K562 (cell line): ENCODE measurements at regions not wholly inside any gene's neighbourhood (a gene's known extent, or its start where the extent isn't known, plus 50 kb on each side); places are given as distances from the start of the nearest gene placed in this dataset.

ENCODE experiments used
- C11orf30 ChIP-seq: fragments of 450-650 bp; IDR thresholded peaks from 2 replicates; pipeline ENCODE4 v1.6.1; 2016; ENCODE audit warnings: low read depth, mild to moderate bottlenecking
- E2F8 ChIP-seq: fragments of 450-650 bp; IDR thresholded peaks from 2 replicates; pipeline ENCODE4 v1.7.1; 2018; ENCODE audit warnings: mild to moderate bottlenecking, low read depth; ENCODE audit not compliant: partially characterized antibody
- HDAC6 ChIP-seq: IDR thresholded peaks from 2 replicates; pipeline ENCODE4 v1.6.1; 2012; ENCODE audit warnings: low read depth, mild to moderate bottlenecking, control low read depth, inconsistent platforms, low read length, moderate library complexity
- HNRNPK ChIP-seq: fragments of 200-400 bp; formaldehyde crosslinking; IDR thresholded peaks from one replicate; pipeline ENCODE4 v1.6.1; 2018; ENCODE audit warnings: mild to moderate bottlenecking, low read depth, low read length; ENCODE audit not compliant: poor library complexity, severe bottlenecking
- HNRNPUL1 ChIP-seq: fragments of 200-400 bp; formaldehyde crosslinking; IDR thresholded peaks from 2 replicates; pipeline ENCODE4 v1.6.1; 2017; ENCODE audit warnings: low read length
- NFATC3 ChIP-seq: fragments of 450-650 bp; IDR thresholded peaks from 2 replicates; pipeline ENCODE4 v1.6.1; 2017; ENCODE audit warnings: mild to moderate bottlenecking
- NKRF ChIP-seq: fragments of 450-650 bp; IDR thresholded peaks from 2 replicates; pipeline ENCODE4 v1.6.1; 2016; ENCODE audit warnings: borderline replicate concordance
- POLR2AphosphoS5 ChIP-seq: IDR thresholded peaks from 2 replicates; pipeline ENCODE4 v1.6.1; 2011; ENCODE audit warnings: mild to moderate bottlenecking, low read depth, low read length, moderate library complexity; ENCODE audit not compliant: control insufficient read depth, insufficient read depth
- SIX5 ChIP-seq, 2 experiments: IDR thresholded peaks; 2 replicates each; pipeline ENCODE4 v1.6.1; 2011; ENCODE audit warnings: low read length in 2 of 2, borderline replicate concordance in 1 of 2, low read depth in 1 of 2, mild to moderate bottlenecking in 1 of 2, moderate library complexity in 1 of 2; ENCODE audit not compliant: insufficient read depth in 1 of 2
- TAF1 ChIP-seq: IDR thresholded peaks from 2 replicates; pipeline ENCODE4 v1.6.1; 2011; ENCODE audit warnings: mild to moderate bottlenecking, low read length, moderate library complexity; ENCODE audit not compliant: insufficient read depth, control insufficient read depth, severe bottlenecking; ENCODE audit errors: extremely low read depth
- U2AF1 ChIP-seq: fragments of 200-400 bp; formaldehyde crosslinking; optimal IDR thresholded peaks from 2 replicates; pipeline ENCODE3; 2017; ENCODE audit warnings: mild to moderate bottlenecking, low read depth, low read length, moderate library complexity
- WHSC1 ChIP-seq: IDR thresholded peaks from one replicate; pipeline ENCODE4 v1.6.1; 2012; ENCODE audit warnings: low read length, control low read depth, inconsistent platforms
- ZNF184 ChIP-seq: sonication (generic); formaldehyde crosslinking; IDR thresholded peaks from 2 replicates; pipeline ENCODE4 v1.5.0; 2020; ENCODE audit warnings: missing genetic modification reagents
- TF ChIP-seq, protein P1 (sequence below): fragments of 250-450 bp; sonication (Bioruptor Pico); IDR thresholded peaks from 2 replicates; pipeline ENCODE4 v1.8.0; 2021; ENCODE audit warnings: moderate library complexity, mild to moderate bottlenecking, inconsistent platforms
- TF ChIP-seq, protein P2 (sequence below): sonication (generic); formaldehyde crosslinking; IDR thresholded peaks from 2 replicates; pipeline ENCODE4 v1.8.0; 2022; ENCODE audit warnings: mild to moderate bottlenecking, missing genetic modification reagents

DNA sequence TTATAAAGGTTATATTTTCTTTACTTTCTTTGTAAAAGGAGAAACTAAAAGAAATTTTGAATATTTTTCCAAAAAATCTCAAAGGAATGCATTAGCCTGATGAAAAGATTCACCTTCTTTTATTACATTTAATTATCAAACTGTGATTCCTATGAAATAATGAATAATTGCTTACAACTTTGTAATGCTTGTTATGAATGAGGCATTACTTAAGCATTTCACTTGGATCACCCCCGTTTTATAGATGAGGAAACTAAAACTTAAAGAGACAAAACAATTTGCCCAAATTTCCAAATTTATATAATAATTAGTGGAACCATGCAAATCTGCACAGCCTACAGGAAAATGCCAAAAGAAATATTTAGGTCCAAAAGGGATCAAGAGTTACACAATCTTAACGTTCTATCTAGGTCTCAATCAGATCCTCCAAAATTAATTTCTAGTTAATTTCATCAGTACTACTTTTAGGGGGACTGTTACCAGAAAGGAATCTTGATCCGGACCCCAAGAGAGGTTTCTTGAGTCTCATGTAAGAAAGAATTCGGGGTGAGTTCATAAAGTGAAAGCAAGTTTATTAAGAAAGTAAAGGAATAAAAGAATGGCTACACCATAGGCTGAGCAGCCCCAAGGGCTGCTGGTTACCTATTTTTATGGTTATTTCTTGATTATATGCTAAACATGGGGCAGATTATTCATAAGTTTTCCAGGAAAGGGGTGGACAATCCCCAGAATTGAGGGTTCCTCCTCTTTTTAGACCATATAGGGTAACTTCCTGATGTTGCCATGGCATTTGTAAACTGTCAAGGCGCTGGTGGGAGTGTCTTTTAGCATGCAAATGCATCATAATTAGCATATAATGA, 288.0 kb downstream of the ADGB start (continued):
- TF ChIP-seq E2F8: peak; percentile 23
- TF ChIP-seq, protein P1, sequence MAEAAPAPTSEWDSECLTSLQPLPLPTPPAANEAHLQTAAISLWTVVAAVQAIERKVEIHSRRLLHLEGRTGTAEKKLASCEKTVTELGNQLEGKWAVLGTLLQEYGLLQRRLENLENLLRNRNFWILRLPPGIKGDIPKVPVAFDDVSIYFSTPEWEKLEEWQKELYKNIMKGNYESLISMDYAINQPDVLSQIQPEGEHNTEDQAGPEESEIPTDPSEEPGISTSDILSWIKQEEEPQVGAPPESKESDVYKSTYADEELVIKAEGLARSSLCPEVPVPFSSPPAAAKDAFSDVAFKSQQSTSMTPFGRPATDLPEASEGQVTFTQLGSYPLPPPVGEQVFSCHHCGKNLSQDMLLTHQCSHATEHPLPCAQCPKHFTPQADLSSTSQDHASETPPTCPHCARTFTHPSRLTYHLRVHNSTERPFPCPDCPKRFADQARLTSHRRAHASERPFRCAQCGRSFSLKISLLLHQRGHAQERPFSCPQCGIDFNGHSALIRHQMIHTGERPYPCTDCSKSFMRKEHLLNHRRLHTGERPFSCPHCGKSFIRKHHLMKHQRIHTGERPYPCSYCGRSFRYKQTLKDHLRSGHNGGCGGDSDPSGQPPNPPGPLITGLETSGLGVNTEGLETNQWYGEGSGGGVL (CRISPR knock-in tag): no peak
- no peak for TF ChIP-seq ZNF184 (CRISPR knock-in tag)
- TF ChIP-seq U2AF1: no peak
- peak; percentile 52; the same call in 1 of the 2 replicates for TF ChIP-seq POLR2AphosphoS5
- no peak; the same call in 1 of the 2 replicates for TF ChIP-seq C11orf30
- no peak for TF ChIP-seq WHSC1
- no peak for TF ChIP-seq HNRNPUL1
- TF ChIP-seq, protein P2, sequence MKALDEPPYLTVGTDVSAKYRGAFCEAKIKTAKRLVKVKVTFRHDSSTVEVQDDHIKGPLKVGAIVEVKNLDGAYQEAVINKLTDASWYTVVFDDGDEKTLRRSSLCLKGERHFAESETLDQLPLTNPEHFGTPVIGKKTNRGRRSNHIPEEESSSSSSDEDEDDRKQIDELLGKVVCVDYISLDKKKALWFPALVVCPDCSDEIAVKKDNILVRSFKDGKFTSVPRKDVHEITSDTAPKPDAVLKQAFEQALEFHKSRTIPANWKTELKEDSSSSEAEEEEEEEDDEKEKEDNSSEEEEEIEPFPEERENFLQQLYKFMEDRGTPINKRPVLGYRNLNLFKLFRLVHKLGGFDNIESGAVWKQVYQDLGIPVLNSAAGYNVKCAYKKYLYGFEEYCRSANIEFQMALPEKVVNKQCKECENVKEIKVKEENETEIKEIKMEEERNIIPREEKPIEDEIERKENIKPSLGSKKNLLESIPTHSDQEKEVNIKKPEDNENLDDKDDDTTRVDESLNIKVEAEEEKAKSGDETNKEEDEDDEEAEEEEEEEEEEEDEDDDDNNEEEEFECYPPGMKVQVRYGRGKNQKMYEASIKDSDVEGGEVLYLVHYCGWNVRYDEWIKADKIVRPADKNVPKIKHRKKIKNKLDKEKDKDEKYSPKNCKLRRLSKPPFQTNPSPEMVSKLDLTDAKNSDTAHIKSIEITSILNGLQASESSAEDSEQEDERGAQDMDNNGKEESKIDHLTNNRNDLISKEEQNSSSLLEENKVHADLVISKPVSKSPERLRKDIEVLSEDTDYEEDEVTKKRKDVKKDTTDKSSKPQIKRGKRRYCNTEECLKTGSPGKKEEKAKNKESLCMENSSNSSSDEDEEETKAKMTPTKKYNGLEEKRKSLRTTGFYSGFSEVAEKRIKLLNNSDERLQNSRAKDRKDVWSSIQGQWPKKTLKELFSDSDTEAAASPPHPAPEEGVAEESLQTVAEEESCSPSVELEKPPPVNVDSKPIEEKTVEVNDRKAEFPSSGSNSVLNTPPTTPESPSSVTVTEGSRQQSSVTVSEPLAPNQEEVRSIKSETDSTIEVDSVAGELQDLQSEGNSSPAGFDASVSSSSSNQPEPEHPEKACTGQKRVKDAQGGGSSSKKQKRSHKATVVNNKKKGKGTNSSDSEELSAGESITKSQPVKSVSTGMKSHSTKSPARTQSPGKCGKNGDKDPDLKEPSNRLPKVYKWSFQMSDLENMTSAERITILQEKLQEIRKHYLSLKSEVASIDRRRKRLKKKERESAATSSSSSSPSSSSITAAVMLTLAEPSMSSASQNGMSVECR (CRISPR knock-in tag): no peak
- TF ChIP-seq SIX5 (IDR thresholded peaks at IDR 0.05; ENCODE audit: borderline replicate concordance in 1 of 2, insufficient read depth in 1 of 2, low read depth in 1 of 2, low read length in 2 of 2): peak in 1 of 2 experiments; percentile 58; a peak in 2 of 4 replicates
- TF ChIP-seq HNRNPK: no peak
- no peak for TF ChIP-seq TAF1
- TF ChIP-seq HDAC6: no peak
- TF ChIP-seq NKRF: no peak
- 0 out of 2 replicates have a peak, but pooled peaks have one; percentile 44 for TF ChIP-seq NFATC3
